ENCODE measurements at regions not wholly inside any gene's neighbourhood (a gene's known extent, or its start where the extent isn't known, plus 50 kb on each side); places are given as distances from the start of the nearest gene placed in this dataset.
A peak's percentile ranks its signal among the peaks of the same experiment; 100 is the strongest.

- no peak overlapping the region for H3K4me3 ChIP-seq
- peak overlapping the region; percentile 55 to 64 (median 60) for H3K27ac ChIP-seq
- intact Hi-C loops (cut with DNase I; ENCODE audit: low total_unique reads), result no loop called here
- H3K4me1 ChIP-seq, result no peaks in the 10 kb centered on the region
- no peak for TF ChIP-seq CTCF (IDR thresholded peaks at IDR 0.05 in 4 of 5, conservative IDR thresholded peaks at IDR 0.05 in 1 of 5)
- no peak for TF ChIP-seq POLR2A (IDR thresholded peaks at IDR 0.05)
- DNase-seq, result no peak
- in situ Hi-C loops (cut with MboI; ENCODE audit: low sequenced_read_pairs in 4 of 4), result no loop called here
- H3K9me3 ChIP-seq, result no peaks in the 10 kb centered on the region
- H3K27me3 ChIP-seq, result no peaks in the 10 kb centered on the region
- no peaks in the 10 kb centered on the region for H3K36me3 ChIP-seq
- no peak for ATAC-seq
Measured at GRCh38 chr1:94714152-94714551, 106.0 kb upstream of the SLC44A3 start.

GRCh38 chr1:94713472-94714141 is 106.5 kb upstream of the SLC44A3 start:
- intact Hi-C loops (cut with DNase I; ENCODE audit: low total_unique reads) (no loop called here), in situ Hi-C loops (cut with MboI; ENCODE audit: low sequenced_read_pairs in 4 of 4) (no loop called here)
- peak overlapping the region; percentile 55 to 64 (median 60) for H3K27ac ChIP-seq
- H3K4me3 ChIP-seq, result no peak overlapping the region
- TF ChIP-seq POLR2A (IDR thresholded peaks at IDR 0.05) (no peak), CTCF (IDR thresholded peaks at IDR 0.05 in 4 of 5, conservative IDR thresholded peaks at IDR 0.05 in 1 of 5) (no peak)
- H3K36me3 ChIP-seq, result no peaks in the 10 kb centered on the region
- H3K9me3 ChIP-seq, result no peaks in the 10 kb centered on the region
- H3K27me3 ChIP-seq, result no peaks in the 10 kb centered on the region
- no peaks in the 10 kb centered on the region for H3K4me1 ChIP-seq
- ATAC-seq (peak; percentile 94 to 95), DNase-seq (peak; percentile 83 to 91)

GRCh38 chr1:94709891-94710581 is 110.1 kb upstream of the SLC44A3 start:
- no peaks in the 10 kb centered on the region for H3K9me3 ChIP-seq
- H3K36me3 ChIP-seq, result no peaks in the 10 kb centered on the region
- H3K4me3 ChIP-seq, result no peak overlapping the region
- ATAC-seq (peak; percentile 25 to 43), DNase-seq (peak in 1 of 2 donors; percentile 30)
- TF ChIP-seq POLR2A (IDR thresholded peaks at IDR 0.05), result no peak
- no peak for TF ChIP-seq CTCF (IDR thresholded peaks at IDR 0.05 in 4 of 5, conservative IDR thresholded peaks at IDR 0.05 in 1 of 5)
- in situ Hi-C loops (cut with MboI; ENCODE audit: low sequenced_read_pairs in 4 of 4), result no loop called here
- intact Hi-C loops (cut with DNase I; ENCODE audit: low total_unique reads), result no loop called here
- H3K4me1 ChIP-seq, result no peaks in the 10 kb centered on the region
- H3K27me3 ChIP-seq, result no peaks in the 10 kb centered on the region
- peak overlapping the region in 3 of 4 donors; percentile 24 to 49 (median 43) for H3K27ac ChIP-seq

- no peaks in the 10 kb centered on the region for H3K36me3 ChIP-seq
- intact Hi-C loops (cut with DNase I; ENCODE audit: low total_unique reads) (no loop called here), in situ Hi-C loops (cut with MboI; ENCODE audit: low sequenced_read_pairs in 4 of 4) (no loop called here)
- DNase-seq (no peak), ATAC-seq (no peak)
- H3K4me3 ChIP-seq, result no peak overlapping the region
- no peaks in the 10 kb centered on the region for H3K4me1 ChIP-seq
- no peaks in the 10 kb centered on the region for H3K9me3 ChIP-seq
- peak overlapping the region in 3 of 4 donors; percentile 15 to 43 (median 18) for H3K27ac ChIP-seq
- H3K27me3 ChIP-seq, result no peaks in the 10 kb centered on the region
- TF ChIP-seq POLR2A (IDR thresholded peaks at IDR 0.05) (no peak), CTCF (IDR thresholded peaks at IDR 0.05 in 4 of 5, conservative IDR thresholded peaks at IDR 0.05 in 1 of 5) (no peak)
Measured at GRCh38 chr1:94708811-94709210, 111.3 kb upstream of the SLC44A3 start.
